ENCODE measurements at regions not wholly inside any gene's neighbourhood (a gene's known extent, or its start where the extent isn't known, plus 50 kb on each side); places are given as distances from the start of the nearest gene placed in this dataset.

DNA sequence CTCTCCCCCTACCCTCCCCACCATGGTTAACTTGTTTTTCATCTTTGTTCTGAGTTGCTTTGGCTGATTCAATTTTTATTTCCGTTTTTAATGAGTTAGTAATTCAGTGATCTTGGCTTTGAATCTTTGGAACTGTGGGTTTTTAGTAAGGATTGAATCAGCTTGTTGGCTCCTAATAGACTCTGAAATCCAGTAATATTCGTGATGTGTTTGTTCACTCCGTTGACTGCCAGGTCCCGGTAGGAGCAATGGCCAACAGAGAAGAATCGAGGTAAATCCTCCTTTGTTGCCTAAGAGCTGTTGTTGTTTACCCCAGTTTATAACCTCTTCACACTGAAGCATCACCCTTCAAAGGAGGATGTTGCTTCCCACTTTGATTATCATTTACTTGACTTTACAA lies 92.7 kb downstream of the PCSK1 start:
- no peak for DNase-seq (ENCODE audit: extremely low spot score)
- no peak for TF ChIP-seq CTCF (IDR thresholded peaks at IDR 0.05; ENCODE audit: control extremely low read depth, extremely low read depth, low read depth, missing control alignments)
- ChIA-PET CTCF (interaction anchor here (1.2 to 13.4 kb wide), 3 partner anchors 10 to 489 kb away, joined by 3 to 283 read pairs (median 4); no protein-coding TSS in a partner anchor), POLR2A (no interaction called here)

DNA sequence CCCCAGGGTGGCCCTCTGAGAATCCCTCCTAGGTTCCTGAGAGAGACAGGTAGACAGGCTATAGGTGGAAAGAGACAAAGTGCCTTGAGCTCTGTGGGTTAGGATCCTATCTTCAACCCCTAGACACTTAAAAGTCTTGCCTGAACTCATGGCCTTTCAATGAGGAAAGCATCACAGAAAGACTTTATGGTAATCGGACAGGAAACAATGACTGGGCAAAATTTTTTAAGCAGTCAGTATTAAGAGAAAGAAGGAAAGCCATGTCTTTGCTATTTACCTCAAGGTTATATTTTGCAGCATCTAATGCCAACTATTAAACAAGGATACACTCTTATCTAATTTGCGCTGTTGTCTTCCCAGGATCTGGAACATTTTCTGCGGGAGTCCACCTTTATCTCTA lies 93.2 kb downstream of the PCSK1 start:
- ChIA-PET POLR2A (no interaction called here), CTCF (interaction anchor here (1.2 to 13.4 kb wide), 4 partner anchors 10 to 488 kb away, joined by 3 to 283 read pairs (median 4); no protein-coding TSS in a partner anchor)
- TF ChIP-seq CTCF (IDR thresholded peaks at IDR 0.05; ENCODE audit: control extremely low read depth, extremely low read depth, low read depth, missing control alignments) = no peak
- no peak for DNase-seq (ENCODE audit: extremely low spot score)

GRCh38 chr5:96338624-96339415 lies 94.2 kb downstream of the PCSK1 start:
- DNase-seq (ENCODE audit: extremely low spot score) = no peak
- CTCF ChIA-PET = interaction anchor here (1.5 to 13.4 kb wide), 4 partner anchors 20 to 478 kb away, joined by 3 to 283 read pairs (median 76); no protein-coding TSS in a partner anchor

DNA sequence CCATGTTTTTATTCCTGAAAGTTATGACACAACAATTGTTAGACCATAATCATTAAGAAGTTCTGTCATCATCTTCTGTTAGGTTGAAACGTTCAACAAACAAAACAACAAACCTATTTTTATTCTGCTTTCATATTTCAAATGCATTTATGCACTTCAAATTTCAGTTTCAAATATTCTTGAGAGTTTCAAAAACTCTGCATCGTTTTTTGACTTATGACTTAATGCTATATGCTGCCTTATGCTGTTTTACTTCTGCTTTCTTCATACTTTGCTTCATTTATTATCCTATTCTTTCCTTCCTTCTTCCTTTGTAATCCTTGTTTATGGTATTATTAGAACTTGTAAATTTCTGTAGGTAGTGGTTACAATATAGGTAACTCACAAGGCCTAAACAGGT lies 95.0 kb downstream of the PCSK1 start:
- no peak for TF ChIP-seq CTCF (IDR thresholded peaks at IDR 0.05; ENCODE audit: control extremely low read depth, extremely low read depth, low read depth, missing control alignments)
- CTCF ChIA-PET = interaction anchor here (0.9 to 13.4 kb wide), 15 partner anchors 9 to 641 kb away, joined by 3 to 283 read pairs (median 8); no protein-coding TSS in a partner anchor
- POLR2A ChIA-PET = no interaction called here
- peak; percentile 12 for DNase-seq (ENCODE audit: extremely low spot score)

More at GRCh38 chr5:96338624-96339415, 94.2 kb downstream of the PCSK1 start:
- no peak for TF ChIP-seq CTCF (IDR thresholded peaks at IDR 0.05; ENCODE audit: control extremely low read depth, extremely low read depth, low read depth, missing control alignments)
- POLR2A ChIA-PET = no interaction called here

DNA sequence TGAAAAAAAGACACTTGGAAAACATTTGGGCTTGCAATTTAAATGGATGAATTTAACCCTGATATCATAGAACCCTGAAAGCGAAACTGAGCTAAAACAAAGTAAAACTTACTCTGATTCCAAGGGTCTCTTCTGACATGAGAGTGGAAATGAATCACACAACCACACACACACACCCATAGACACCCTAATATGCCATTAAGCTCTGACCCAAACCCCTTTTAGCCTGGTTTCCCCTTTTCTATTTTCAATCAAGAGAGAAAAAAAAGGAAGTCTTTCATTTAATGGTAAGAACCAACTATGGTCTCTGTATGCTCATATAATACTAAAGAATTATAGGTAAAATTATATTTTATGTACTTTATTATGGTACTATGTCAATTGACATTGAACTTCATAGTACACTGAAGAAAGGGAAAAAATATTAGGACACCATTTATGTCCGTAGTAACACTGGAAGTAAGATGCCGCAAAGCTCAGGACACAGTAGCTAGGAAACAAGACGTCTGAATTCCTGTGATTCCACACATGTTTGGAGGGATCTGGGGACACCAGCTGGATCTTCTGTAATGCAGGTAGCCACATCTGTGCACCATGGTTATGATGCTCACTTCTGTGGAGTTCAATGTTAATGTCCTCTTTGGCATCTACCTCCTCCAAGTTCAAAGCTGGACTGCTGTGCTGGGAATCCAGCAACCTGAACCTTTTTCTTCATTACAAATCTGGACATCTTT lies 95.8 kb downstream of the PCSK1 start:
- no peak for TF ChIP-seq CTCF (IDR thresholded peaks at IDR 0.05; ENCODE audit: control extremely low read depth, extremely low read depth, low read depth, missing control alignments)
- ChIA-PET POLR2A (no interaction called here), CTCF (interaction anchor here (0.6 to 13.4 kb wide), 38 partner anchors 8 to 640 kb away, joined by 3 to 283 read pairs (median 6); partner anchors contain the start of gene ELL2)
- no peak for DNase-seq (ENCODE audit: extremely low spot score)

GRCh38 chr5:96336351-96336985 lies 96.6 kb downstream of the PCSK1 start:
- DNase-seq (ENCODE audit: extremely low spot score) = peak; percentile 35
- TF ChIP-seq CTCF (IDR thresholded peaks at IDR 0.05; ENCODE audit: control extremely low read depth, extremely low read depth, low read depth, missing control alignments) = peak; percentile 84
- CTCF ChIA-PET = interaction anchor here (0.7 to 13.4 kb wide), 63 partner anchors 9 to 714 kb away, joined by 3 to 283 read pairs (median 4); partner anchors contain the start of gene ELL2
- POLR2A ChIA-PET = no interaction called here
